ENCODE measurements at regions not wholly inside any gene's neighbourhood (a gene's known extent, or its start where the extent isn't known, plus 50 kb on each side); places are given as distances from the start of the nearest gene placed in this dataset.

DNA sequence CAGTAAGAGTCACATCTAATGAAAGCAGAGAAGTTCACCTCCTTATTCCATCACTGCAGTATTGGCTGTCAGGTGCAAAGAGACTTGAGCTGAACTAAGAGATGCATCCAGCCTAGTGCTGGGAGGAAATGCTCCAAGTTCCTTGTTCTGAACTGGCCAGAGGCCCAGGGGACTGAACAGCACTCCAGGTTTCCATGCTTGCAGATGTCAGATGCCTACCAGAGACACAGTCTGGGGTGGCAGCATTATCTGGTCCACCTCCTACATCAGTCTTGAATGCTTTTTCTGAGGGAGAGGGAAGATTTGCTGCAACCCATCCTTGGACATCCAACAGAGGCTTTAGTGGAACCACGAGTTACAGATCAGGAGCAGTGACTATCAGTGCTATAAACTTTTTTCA is 331.3 kb downstream of the CYRIA start:
- WGBS, 3 donors: 83 to 94% (median 91%) methylated on average over 1 of the region's 1 CpG
- no peak overlapping the region for H3K27ac ChIP-seq (ENCODE audit: low read depth, low read length)

DNA sequence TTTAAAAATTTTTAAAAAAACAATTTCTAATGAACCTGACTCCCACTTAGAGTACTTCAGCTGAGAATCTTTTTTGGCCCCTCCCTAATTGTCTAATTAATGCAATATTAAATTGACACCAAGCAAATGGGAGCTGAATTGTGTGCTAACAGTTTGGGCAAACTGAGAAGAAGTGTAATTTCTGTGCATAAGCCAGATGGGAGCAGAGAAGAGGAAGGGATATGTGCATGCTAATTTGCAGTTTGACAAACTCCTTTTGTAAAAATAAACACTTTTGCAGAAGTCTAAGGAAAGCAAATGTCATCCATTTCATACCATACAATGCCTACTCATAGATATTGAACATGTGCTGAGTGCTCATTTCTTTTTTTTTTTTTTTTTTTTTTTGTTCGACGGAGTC is 332.0 kb downstream of the CYRIA start:
- H3K27ac ChIP-seq (ENCODE audit: low read depth, low read length): no peak overlapping the region
- 40% methylated on average over 2 of the region's 2 CpGs; no CpG with 5 or more reads in 2 of the 3 donors for WGBS, 3 donors

DNA sequence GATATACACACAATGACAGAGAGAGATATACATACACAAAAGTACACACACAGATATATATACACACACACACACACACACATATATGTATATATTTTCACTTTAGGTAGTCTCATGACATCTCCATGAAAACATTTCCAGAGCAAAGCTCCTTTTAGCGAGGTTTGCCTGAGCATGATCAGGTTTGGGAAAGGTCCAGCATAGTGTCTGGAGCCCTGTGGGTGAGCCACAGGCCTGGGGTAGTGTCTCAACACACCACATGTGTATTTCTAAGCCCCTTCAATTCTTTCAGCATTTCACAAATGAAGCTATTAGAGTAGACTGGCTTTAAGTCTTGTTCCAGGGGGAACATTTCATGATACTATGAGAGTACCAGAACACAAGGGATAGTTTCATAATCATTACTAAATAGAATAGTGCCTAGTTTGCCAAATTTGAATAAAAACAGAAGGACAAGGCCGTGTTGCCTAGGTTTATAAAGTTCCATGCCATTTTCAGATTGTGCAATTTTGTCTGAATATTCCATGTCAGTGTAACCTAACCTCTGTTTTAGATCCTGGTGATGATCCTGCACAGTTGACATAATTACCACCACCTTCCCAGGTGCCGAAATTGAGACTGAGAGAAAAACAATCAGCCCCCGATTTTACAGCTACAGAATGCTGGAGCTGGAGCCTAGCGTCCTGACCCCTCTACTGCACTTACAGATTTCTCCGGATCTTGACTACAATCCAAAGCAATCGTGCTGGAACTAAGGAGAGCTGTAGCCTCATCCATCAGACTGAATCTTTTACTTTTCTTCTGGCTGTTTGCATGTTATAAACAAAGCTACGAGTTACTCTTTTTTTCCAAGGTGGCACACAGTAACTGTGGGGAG is 332.7 kb downstream of the CYRIA start:
- H3K27ac ChIP-seq (ENCODE audit: low read depth, low read length): no peak overlapping the region
- 46 to 60% (median 53%) methylated on average over 8 of the region's 8 CpGs for WGBS, 3 donors

DNA sequence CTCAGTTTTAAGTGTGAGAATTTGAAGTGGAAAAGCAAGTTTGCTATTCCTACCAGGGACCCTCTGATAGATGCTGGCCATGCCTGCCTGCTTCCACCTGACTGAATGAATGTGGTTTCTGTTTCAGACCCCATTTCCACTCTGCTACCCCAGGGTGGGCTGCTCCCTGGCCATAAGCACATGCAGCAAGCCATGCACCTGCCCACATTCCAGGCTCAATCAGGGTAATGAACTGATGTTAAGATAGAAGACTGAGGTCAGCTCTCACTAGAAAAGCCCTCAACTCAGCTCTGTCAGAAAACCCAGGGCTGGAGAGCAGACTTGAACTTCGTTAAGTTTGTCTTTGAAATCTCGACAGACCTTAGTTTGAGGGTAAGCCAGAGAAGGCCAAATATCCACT is 333.9 kb downstream of the CYRIA start:
- 79 to 89% (median 81%) methylated on average over 2 of the region's 2 CpGs for WGBS, 3 donors
- no peak overlapping the region for H3K27ac ChIP-seq (ENCODE audit: low read depth, low read length)

DNA sequence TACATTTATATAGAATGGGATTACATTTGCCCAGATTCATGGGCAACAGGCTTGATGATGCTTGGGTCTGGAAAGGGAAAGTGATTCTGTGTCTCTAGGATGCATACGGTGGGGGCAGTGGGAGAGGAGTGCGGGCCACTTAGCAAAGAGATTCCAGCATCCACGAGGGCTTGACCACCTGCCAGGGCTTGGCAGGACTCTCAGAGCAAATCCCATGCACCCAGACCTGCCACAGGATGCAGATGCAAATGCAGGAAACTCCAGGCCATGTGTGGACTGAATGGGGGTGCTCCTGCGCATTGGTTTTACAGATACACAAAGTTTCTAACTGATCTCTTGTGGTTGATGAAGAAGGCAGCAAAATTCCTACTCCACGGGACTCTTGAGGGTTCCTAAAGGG is 334.7 kb downstream of the CYRIA start:
- WGBS, 3 donors: 37 to 63% (median 39%) methylated on average over 5 of the region's 5 CpGs
- H3K27ac ChIP-seq (ENCODE audit: low read depth, low read length): no peak overlapping the region

DNA sequence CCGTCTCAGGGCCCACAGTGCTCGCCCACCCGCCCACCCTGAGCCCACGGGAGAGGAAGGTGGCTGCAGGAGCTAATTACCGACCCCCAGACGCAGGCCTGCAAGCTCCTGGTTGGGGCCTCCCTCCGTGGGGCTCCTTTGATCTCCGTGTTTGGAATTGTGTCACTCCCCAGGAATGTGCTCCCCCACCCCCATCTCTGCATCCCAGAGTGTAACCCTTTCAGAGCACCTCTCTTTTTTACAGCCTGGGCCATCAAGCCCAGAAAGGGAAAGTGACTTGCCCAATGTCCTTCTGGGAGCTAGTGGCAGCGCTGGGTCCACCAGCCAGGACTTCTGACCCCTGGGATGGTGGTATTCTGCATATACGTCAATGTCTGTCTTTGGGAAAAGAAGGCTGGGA is 335.1 kb downstream of the CYRIA start:
- 52 to 64% (median 61%) methylated on average over 10 of the region's 10 CpGs for WGBS, 3 donors

DNA sequence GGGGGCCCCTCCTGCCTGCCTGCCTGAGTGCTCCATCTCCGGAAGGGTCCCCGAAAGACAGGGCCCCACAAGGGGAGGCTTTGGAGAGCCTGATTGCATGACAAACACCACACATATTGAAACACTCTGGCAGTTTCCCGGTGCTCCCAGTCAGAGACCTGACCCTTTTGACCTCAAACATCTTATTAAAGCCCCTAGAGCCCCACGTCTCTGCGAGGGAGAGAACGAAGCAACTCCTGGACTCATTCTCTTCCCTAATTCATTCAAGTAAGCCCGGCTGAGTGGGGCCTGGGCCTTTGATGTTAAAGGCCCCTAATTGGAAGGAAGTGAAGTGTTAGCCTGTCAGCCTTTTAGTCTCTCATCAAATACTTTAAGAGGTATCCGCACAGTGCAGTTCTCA is 335.6 kb downstream of the CYRIA start:
- no peak overlapping the region for H3K27ac ChIP-seq (ENCODE audit: low read depth, low read length)
- 75 to 81% (median 79%) methylated on average over 8 of the region's 8 CpGs for WGBS, 3 donors

More for the DNA sequence above, 335.1 kb downstream of the CYRIA start:
- H3K27ac ChIP-seq (ENCODE audit: low read depth, low read length): no peak overlapping the region

DNA sequence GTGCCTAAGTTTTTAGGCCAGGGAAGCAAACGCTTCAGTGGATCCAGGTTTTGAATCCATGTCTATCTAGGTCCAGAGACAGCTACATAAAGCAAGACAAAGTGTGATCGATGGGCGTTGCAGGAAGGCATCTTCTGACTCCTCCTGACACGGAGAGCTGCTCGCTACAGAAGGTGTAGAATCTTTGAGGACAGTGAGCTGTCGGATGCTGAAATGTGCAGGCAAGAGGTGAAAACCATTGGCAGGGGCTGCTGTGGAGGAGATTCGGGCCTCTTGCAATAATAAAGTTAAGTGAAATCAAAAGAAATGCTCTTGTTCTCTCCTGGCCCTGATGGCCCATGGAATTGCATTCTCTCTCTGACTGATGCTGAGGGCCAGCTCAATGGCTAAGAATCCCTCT is 336.2 kb downstream of the CYRIA start:
- H3K27ac ChIP-seq (ENCODE audit: low read depth, low read length): no peak overlapping the region
- 92 to 97% (median 94%) methylated on average over 7 of the region's 7 CpGs for WGBS, 3 donors

DNA sequence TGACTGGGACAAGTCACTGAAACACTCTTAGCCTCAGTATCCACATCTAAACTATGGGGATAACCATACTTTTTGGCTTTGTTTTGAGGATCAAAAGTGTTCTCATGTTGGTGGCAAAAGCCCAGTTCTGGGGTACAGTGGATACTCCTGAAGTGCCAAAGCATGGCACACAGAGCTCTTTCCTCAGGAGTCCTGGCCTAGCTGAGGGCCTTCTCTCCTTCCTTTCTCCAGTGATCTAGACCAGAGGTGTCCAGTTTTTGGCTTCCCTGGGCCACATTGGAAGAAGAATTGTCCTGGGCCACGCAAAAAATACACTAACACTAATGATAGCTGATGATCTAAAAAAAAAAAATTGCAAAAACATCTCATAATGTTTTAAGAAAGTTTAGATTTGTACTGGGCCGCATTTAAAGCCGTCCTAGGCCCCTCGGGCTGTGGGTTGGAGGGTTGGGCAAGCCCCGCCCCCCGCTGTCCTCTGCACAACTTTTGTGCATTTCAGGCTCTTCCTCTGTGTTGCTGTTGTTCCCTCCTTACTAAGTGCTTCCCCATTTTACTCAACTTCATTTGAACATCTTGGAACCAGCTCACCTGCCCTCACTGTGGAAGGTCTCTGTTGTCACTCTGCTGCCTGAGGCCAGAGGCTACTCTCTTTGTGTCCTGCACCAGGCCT is 337.0 kb downstream of the CYRIA start:
- WGBS, 3 donors: 89 to 97% (median 92%) methylated on average over 6 of the region's 6 CpGs
- no peak overlapping the region for H3K27ac ChIP-seq (ENCODE audit: low read depth, low read length)

DNA sequence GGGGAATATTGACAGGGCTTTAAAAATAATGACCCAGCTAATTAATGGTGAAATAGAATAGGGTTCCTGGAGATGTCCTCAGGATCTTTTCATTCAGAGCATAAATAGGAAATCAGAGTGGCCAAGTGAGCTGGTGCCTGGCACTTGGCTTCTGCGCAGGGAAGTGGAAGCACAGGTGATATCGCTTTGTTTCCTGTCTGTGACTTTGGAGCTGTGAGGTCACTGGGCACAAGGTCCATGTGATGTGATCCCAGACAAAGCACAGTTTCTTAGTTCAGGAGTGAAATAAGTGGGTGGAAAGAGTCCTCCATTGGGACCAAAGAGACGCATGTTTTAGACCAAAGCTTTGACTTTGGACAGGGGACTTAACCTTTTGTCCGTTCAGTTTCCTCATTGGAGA is 338.3 kb downstream of the CYRIA start:
- 76 to 87% (median 81%) methylated on average over 4 of the region's 4 CpGs for WGBS, 3 donors

DNA sequence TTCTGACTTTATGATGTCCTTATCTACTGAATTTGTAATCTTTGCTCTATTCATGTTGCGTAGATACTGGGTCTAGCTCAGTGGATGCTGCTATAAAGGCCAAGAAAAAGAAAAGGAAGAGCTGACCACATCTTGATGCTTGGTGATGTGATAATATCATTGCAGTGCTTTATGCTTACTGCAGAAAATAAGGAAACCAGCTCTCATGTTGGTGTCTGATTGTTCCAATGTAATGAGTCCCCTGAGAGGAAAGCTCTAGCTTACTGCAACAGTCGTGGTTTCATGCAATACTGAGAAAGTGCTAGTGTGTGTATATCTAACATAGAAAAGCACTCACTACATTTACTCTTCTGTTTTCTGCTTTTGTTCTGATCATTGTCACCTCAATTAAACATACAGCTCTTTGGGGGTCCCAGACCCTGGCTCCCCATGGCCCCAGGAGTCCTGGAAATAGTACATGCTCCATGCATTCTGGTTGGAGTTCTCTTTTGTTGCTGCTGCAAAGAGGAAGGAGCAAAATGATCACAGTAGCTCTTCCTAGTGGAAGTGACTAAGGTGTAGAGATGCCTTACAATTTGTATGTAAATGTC is 338.8 kb downstream of the CYRIA start:
- no peak overlapping the region for H3K27ac ChIP-seq (ENCODE audit: low read depth, low read length)
- whole genome bisulfite sequencing, 3 donors: 50 to 82% (median 54%) methylated on average over 2 of the region's 2 CpGs

More for the DNA sequence above, 338.3 kb downstream of the CYRIA start:
- no peak overlapping the region for H3K27ac ChIP-seq (ENCODE audit: low read depth, low read length)

DNA sequence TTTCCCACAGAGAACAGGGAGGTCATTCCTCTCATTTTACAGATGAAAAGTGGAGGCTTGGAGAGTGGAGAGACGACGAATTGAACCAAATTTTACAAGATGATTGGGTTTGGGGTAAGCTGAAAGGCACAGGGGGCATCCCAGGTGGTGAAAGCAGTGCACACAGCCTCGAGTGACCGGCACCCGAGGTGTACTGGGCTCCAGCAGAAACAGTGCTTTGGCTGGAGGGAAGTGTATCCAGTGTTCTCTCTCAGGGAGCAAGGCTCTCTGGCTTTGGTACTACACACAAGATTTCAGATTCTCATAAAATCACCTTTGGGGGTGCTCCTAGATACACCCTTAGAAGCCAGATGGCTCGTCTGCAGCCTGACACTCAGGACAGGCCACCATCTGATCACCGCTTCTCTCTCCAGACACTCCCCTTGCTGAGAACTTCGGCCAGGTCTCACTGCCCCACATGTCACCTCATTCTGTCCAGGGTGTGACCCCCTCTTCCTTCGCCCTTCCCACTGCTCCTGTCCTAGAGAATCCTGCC is 339.6 kb downstream of the CYRIA start:
- no peak overlapping the region for H3K27ac ChIP-seq (ENCODE audit: low read depth, low read length)
- WGBS, 3 donors: 85 to 90% (median 89%) methylated on average over 9 of the region's 9 CpGs

DNA sequence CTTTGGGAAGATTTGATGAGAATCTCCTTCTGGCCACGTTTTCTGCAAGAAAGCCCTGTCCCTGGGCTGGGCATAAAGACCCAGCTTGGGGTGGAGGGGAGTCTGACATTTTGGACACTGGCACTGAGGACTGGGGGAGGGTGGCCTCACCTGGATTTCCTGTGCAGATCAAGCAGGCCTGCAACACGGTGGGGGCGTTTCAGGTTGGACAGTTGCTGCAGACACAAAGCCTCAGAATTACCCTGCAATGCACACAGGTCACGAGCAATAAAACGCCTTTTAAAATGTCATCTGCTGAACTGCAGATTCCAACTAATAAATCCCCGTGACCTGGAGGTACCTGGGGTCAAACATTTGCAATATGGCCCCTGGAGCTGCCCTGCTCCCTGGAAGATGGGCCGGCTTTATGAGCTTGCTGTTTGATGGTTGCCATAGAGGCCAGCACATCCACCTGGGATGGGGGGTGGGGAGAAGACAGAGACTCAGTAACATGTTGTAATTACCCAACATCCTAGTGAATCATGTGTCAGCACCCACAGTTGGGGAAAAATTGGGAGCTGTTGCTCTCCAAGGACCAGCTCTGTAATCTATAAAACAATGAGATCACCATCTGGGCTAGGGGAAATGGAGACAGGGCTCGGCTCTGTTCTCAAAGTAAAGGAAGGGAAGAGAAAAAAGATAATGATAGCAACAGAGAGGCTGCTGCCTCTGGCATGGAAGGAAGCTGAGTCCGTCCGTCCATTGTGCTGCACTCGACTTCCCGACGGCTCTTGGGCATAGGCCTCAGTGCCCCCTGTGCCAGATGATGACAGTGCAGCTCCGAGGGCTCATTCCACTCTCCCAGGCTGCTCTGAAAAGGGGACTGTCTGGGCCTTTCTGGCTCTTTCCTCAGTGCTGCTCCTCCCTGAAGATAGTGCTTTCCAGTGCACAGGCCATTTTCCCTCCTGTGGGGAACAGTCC is 340.3 kb downstream of the CYRIA start:
- WGBS, 3 donors: 73 to 85% (median 78%) methylated on average over 14 of the region's 14 CpGs
- H3K27ac ChIP-seq (ENCODE audit: low read depth, low read length): no peak overlapping the region

DNA sequence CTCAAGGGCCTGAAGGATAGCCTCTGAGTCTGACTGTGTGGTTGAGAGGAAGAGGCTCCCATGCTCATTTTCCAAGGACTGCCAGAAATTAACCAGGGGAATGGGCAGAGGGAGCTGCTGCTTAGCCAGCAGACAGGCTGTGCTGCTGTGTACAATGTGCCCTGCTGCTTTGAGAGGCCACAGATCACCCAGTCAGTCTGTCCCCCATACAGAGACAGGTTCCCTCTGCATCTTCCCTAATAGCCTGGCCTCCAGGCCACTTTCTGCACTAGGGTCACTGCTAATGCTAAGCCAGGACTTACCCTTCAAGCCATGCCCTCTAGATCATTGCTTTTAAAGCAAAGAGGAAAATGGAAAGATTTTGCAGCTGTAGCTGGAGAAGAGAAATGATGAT is 341.1 kb downstream of the CYRIA start:
- H3K27ac ChIP-seq (ENCODE audit: low read depth, low read length): no peak overlapping the region

DNA sequence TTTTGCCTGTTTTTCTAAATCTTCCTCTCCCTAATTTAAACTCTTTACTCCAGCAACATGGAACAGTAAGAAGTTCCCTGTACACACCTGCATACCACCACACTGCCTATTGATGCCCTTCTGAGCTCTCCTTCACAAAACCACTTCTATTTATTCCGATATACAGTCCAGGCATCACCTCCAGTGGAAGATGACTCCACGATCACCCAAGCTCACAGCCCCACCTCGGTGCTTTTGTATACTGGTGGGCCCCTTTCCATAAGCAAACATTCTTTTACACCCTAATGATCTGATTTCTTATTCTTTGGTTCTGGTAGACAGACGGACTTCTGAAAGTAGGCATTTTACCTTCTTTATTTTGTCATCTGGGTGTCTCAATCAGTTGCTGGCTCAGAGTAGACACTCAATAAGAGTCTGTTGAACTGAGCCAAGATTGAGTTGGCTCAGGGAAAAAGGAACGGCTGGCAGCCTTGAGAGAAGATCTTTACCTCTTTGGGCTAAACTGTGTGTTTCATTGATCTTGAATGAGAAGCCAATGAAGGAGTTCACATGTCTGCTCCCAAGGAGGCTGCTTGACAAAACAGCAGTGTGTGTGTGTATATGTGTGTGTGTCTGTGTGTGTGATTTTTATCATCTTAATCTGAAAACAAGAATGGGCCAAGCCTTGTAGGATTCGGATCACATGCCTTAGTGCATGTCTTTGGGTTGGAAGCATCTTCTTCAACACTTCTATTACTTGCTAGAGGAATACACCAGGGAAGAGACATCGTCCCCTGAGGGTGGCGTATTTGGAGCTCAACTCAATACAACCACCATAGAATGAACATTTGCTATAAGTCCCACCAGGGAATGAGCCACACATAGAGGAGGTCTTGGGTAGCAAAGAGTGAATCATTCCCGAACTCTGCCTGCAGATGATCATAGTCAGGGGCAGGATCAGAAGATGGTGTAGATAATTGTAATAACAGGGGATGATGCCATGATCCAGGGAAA is 341.8 kb downstream of the CYRIA start:
- 81 to 88% (median 83%) methylated on average over 9 of the region's 9 CpGs for WGBS, 3 donors
- H3K27ac ChIP-seq (ENCODE audit: low read depth, low read length): no peak overlapping the region

DNA sequence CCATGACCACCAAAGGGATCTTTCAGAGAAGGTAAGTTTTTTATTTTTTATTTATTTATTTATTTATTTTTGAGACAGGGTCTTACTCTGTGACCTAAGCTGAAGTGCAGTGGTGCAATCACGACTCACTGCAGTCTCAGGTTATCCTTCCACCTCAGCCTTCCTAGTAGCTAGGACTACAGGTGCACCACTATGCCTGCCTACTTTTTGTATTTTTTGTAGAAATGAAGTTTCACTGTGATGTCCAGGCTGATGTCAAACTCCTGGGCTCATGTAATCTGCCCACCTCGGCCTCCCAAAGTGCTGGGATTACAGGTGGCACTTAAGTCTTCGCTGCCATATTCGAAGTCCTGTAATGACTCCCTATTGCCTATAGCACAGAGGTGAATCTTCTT is 342.5 kb downstream of the CYRIA start:
- H3K27ac ChIP-seq (ENCODE audit: low read depth, low read length): no peak overlapping the region
- 85 to 95% (median 94%) methylated on average over 4 of the region's 4 CpGs for WGBS, 3 donors
